ENCODE measurements at regions not wholly inside any gene's neighbourhood (a gene's known extent, or its start where the extent isn't known, plus 50 kb on each side); places are given as distances from the start of the nearest gene placed in this dataset.

GRCh38 chr22:22075382-22076163, 93.0 kb upstream of the TOP3B start:
- no peak for DNase-seq (ENCODE audit: low read depth)

GRCh38 chr22:22074634-22075381, 92.2 kb upstream of the TOP3B start:
- no peak for DNase-seq (ENCODE audit: low read depth)

DNA sequence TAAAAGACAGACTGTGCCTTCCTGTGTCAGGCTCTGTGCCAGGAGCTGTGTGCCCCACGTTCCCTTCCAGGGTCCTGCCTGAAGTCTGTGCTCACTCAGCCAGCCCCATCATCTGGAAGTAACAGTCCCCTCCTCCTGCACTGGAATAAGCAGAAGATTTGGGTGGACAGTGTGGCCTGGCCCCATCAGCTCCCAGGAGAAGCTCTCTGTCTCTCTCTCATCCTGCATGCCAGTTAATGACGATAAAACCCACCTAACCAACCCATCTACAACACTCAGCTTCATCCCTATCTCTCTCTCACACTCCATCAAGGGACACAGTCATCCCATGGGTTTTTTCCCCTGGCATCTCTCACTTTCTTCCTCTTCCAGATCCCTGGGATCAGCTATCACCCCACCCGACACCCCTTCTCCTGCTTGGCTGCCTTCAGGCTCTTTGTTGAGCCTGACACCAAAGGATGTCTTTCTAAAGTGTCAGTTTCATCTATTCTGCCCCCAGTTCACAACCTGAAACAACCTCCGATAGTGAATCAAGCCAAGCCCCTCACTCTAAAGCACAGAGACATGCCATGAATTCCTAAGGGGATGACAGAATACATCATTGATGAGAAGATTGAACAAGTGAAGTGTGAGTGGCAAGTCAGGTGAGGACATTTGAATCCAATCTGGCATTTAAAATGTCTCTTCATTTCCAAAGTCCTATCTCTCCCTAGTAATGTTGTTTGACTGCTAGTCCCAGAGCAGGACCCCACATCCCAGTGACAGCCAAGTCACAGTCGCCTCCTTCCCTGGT, 91.4 kb upstream of the TOP3B start:
- DNase-seq (ENCODE audit: low read depth), result no peak

- no peak for DNase-seq (ENCODE audit: low read depth)
These were observed 89.7 kb upstream of the TOP3B start for GRCh38 chr22:22072169-22072836.

GRCh38 chr22:22071455-22071854, 88.9 kb upstream of the TOP3B start:
- DNase-seq (ENCODE audit: low read depth), result no peak

DNA sequence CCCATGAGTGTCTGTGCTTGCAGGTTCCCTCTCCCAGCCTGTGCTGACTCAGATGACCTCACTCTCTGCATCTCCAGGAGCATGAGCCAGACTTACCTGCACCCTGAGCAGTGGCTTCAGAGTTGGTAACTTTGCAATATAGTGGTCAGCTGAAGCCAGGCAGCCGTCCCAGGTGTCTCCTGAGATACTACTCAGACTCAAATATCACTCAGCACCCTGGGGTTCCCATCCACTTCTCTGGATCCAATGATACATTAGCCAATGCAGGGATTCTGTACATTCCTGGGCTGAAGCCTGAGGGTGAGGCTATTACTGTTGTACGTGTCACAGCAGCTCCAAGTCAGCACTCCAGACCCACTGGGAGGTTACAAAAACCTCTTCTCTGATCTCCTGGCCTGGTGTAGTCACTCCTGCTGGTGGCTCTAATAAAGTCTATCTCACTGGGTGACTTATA, 87.8 kb upstream of the TOP3B start:
- no peak for DNase-seq (ENCODE audit: low read depth)

DNA sequence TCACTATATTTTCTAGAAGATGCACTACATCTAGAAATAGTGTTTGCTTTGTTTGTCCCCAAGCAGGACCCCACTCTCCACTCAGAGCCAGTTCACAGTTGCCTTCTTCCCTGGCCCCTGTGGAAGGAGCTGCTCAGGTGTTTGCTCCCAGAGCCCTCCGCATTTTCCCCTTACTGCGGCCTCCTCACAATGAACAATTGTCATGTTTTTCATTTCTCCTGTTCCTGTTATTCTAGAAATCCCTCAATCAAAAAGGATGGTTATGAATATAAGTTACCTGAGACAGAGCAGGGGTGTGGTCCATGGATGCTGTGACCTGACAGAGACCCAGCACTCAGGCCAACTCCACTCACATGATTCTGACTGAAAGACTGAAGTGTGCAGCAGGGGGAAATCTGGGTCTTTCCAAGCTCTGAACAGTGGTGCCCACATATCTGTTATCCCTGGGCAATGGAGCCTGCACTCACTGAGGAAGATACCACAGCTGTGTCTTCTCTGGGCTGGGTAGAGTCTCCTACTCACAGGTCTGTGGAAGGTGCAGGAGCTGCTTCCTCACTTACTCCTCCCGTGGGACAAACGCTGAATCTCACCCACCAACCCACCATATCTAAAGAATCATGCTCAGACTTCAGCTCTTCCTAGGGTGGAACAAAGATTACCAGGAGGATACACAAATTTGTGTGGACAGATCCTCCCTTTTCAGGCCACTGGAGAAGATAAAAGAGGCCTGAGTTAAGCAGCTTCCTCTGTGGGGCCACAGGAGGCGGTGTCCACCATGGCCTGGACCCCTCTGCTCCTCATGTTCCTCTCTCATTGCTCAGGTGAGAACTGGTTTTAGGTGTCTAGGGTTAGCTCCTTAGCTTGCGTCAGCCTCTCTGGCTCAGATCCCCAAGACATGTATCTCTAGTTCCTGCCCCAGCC, 87.1 kb upstream of the TOP3B start:
- no peak for DNase-seq (ENCODE audit: low read depth)

DNA sequence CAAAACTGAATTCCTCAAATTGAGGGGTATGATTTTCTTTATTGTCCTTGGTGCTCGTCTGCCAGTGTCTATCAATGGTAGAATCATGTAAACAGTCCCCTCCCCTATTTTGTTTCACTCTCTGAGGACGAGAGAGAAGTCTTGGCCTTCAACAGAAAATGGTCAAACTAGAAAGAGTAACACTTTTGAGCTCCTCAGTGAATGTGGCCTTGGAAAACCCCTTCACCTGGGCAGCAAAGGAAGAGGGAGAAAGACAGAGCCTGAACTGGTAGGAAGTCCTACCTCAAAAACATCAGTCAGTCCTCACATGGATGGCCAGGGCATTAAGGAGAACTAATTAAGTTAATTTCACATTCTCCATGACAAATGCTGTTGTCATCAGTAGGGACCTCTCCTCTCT, 86.1 kb upstream of the TOP3B start:
- no peak for DNase-seq (ENCODE audit: low read depth)

- no peak for DNase-seq (ENCODE audit: low read depth)
These were observed 85.4 kb upstream of the TOP3B start for GRCh38 chr22:22068025-22068424.

DNA sequence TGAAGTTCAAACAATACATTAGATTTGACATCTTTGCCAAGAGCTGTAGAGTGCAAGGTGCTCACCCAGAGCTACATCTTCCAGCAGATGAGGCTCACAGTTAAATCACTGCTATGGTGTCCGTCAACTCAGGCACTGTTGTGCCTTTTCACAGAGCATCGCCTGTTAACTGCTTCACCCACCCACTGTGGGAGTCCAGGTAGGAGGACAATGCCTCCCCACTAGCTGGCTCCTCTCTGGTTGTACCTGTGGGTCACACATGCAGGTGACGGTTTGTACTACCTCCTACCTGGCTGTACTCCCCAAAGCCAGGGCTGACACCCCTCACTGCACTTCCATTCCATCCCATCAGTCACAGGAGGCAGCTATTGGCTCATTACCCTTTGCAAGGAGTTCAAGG, 84.6 kb upstream of the TOP3B start:
- DNase-seq (ENCODE audit: low read depth), result no peak

- DNase-seq (ENCODE audit: low read depth), result no peak
These were observed 82.0 kb upstream of the TOP3B start for GRCh38 chr22:22064580-22064979.

DNA sequence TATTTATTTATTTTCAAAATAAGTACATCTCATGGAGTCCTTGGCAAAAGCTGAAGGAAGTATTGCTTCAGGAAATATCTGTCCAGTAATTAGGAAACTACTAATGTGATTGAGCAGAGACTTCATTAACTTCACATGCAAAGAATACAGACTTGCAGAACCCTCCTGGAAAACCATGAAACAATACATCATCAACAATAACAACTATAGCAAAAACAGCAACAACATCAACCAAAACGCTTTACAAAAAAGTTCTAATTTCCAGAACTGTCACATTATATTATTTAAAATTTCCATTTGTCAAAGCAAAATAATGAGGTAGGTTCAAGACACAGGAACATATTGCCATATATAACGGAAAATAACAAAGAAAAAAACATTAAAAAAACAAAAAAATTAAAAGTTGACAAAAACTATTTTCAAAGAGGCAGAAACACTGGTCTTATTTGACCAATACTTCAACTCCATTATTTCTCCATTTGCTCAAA, 79.8 kb upstream of the TOP3B start:
- DNase-seq (ENCODE audit: low read depth), result no peak

- DNase-seq (ENCODE audit: low read depth), result no peak
These were observed 78.8 kb upstream of the TOP3B start for GRCh38 chr22:22061085-22062077.

- DNase-seq (ENCODE audit: low read depth), result peak; percentile 20
These were observed 77.9 kb upstream of the TOP3B start for GRCh38 chr22:22060200-22061084.

- DNase-seq (ENCODE audit: low read depth), result no peak
These were observed 76.9 kb upstream of the TOP3B start for GRCh38 chr22:22059291-22060002.

DNA sequence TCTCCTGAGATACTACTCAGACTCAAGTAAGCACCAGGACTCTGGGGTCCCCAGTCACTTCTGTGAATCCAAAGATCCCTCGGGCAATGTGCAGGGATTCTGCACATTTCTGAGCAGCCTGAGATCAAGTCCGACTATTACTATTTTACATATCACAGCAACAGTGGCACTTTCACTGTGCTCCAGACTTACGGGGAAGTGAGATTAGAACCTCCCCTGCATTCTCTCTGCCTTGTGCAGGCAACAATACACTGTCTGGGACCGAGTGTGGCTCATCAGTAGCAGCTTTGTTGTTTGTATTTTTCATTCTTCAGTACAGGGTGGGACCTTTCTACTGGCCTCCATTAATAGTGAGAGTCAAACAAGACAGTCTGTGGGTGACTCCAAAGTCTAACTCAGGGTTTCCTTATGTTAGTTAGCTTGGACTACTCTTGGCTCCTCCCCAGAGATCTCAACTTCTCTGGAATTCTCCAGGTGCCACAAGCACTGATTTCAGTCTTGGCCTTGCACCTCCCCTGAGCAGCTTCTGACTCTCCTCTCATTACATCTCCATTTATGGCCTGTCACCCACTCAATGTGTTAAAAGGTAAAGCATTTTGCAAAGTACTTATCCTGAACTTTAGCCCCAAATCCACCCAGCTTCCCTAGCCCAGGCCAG, 76.2 kb upstream of the TOP3B start:
- no peak for DNase-seq (ENCODE audit: low read depth)

DNA sequence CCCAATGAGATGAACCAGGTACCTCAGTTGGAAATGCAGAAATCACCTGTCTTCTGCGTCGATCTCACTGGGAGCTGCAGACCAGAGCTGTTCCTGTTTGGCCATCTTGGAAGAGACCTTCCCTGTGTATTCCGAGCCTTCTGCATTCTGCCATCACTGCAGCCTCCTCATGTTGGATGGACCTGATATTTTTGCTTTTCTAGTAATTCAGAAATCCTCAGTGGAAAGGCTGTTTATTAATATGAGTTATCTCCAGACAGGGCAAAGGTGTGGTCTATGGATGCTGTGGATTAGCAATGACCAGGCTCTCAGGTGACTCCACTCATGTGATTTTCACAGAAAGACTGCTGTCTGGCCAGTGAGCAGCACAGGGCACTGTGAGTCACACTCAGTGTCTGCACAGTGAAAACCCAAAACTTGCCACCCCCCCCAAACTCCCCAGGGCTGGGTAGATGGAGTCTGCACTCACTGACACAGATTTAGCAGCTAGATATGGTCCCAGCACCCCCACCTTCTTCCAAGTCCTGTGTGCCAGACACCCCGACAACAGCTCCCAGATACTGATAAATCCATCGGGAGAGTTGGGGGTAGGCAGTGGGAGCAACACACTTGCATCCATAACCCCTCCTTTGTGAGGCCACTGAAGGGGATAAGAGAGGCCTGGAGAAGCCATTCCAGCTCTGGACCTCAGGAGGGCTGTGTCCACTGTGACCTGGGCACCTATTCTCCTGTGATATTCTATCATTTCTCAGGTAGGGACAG, 75.2 kb upstream of the TOP3B start:
- no peak for DNase-seq (ENCODE audit: low read depth)

Measured in activated T-cell treated with anti-CD3 and anti-CD28 coated beads for 24 hours (primary cell).